ENCODE measurements at regions not wholly inside any gene's neighbourhood (a gene's known extent, or its start where the extent isn't known, plus 50 kb on each side); places are given as distances from the start of the nearest gene placed in this dataset.

GRCh38 chr6:167665698-167666330 lies 160.9 kb upstream of the AFDN start:
- POLR2A ChIA-PET: no interaction called here
- TF ChIP-seq, protein P1, sequence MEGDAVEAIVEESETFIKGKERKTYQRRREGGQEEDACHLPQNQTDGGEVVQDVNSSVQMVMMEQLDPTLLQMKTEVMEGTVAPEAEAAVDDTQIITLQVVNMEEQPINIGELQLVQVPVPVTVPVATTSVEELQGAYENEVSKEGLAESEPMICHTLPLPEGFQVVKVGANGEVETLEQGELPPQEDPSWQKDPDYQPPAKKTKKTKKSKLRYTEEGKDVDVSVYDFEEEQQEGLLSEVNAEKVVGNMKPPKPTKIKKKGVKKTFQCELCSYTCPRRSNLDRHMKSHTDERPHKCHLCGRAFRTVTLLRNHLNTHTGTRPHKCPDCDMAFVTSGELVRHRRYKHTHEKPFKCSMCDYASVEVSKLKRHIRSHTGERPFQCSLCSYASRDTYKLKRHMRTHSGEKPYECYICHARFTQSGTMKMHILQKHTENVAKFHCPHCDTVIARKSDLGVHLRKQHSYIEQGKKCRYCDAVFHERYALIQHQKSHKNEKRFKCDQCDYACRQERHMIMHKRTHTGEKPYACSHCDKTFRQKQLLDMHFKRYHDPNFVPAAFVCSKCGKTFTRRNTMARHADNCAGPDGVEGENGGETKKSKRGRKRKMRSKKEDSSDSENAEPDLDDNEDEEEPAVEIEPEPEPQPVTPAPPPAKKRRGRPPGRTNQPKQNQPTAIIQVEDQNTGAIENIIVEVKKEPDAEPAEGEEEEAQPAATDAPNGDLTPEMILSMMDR (IDR thresholded peaks at IDR 0.05; ENCODE audit: insufficient read depth, low read depth, low read length): no peak
- Histone ChIP-seq H3K4me3 (ENCODE audit: low read depth, low read length) (no peak overlapping the region), H3K27me3 (ENCODE audit: control insufficient read depth, insufficient read depth, low read length) (no peaks in the 10 kb centered on the region), H3K36me3 (ENCODE audit: control insufficient read depth, insufficient read depth, low read length) (no peaks in the 10 kb centered on the region)
- DNase-seq (ENCODE audit: low read depth): no peak
- CTCF ChIA-PET: no interaction called here

DNA sequence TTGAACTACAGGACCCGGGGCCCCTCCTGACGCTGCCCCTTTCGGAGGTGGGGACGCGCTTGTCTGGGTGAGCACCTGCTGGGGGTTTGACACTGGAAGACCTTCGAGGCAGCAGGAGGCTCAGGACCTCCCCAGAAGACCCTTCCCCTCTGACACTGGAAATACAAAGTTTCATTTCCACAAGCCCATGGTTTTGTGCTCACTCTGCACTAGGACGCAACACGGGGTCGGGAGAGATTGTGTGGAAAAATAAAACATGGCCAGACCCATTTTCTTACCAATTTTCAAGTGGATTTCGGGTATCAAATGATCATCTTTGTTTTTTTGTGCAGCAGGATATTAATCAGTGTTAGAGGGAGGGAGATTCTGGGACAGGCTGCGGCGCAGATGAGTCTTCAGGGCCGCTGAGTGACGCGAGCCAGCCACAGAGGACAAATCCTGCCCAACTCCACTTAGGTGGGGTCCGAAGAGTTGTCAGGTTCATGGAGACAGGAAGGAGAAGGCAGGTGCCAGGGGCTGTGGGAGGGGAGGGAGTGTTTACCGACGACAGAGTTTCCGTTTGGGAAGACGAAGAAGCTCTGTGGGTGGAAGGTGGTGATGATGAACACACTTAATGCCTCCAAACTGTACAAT lies 160.0 kb upstream of the AFDN start:
- ChIA-PET POLR2A (no interaction called here), CTCF (no interaction called here)
- no peak for DNase-seq (ENCODE audit: low read depth)
- Histone ChIP-seq H3K4me3 (ENCODE audit: low read depth, low read length) (no peak overlapping the region), H3K36me3 (ENCODE audit: control insufficient read depth, insufficient read depth, low read length) (no peaks in the 10 kb centered on the region), H3K27me3 (ENCODE audit: control insufficient read depth, insufficient read depth, low read length) (no peaks in the 10 kb centered on the region)
- TF ChIP-seq, protein P1 (IDR thresholded peaks at IDR 0.05; ENCODE audit: insufficient read depth, low read depth, low read length): no peak

GRCh38 chr6:167667204-167668018 lies 159.3 kb upstream of the AFDN start:
- Histone ChIP-seq H3K36me3 (ENCODE audit: control insufficient read depth, insufficient read depth, low read length) (no peaks in the 10 kb centered on the region), H3K4me3 (ENCODE audit: low read depth, low read length) (no peak overlapping the region), H3K27me3 (ENCODE audit: control insufficient read depth, insufficient read depth, low read length) (no peaks in the 10 kb centered on the region)
- ChIA-PET POLR2A (no interaction called here), CTCF (no interaction called here)
- TF ChIP-seq, protein P1 (IDR thresholded peaks at IDR 0.05; ENCODE audit: insufficient read depth, low read depth, low read length): no peak
- no peak for DNase-seq (ENCODE audit: low read depth)

- POLR2A ChIA-PET: no interaction called here
- no peaks in the 10 kb centered on the region for H3K36me3 ChIP-seq (ENCODE audit: control insufficient read depth, insufficient read depth, low read length)
- no peak overlapping the region for H3K4me3 ChIP-seq (ENCODE audit: low read depth, low read length)
- no peaks in the 10 kb centered on the region for H3K27me3 ChIP-seq (ENCODE audit: control insufficient read depth, insufficient read depth, low read length)
- CTCF ChIA-PET: no interaction called here
- TF ChIP-seq, protein P1 (IDR thresholded peaks at IDR 0.05; ENCODE audit: insufficient read depth, low read depth, low read length): no peak
- no peak for DNase-seq (ENCODE audit: low read depth)
These were observed 158.5 kb upstream of the AFDN start for GRCh38 chr6:167668019-167668753.

Measured in BJ (cell line).